Stimulated activated CD4-positive, alpha-beta T cell treated with anti-CD3 and anti-CD28 coated beads, Interleukin-15, amount 100 ng/mL, for 24 hours (primary cell): ENCODE measurements at regions not wholly inside any gene's neighbourhood (a gene's known extent, or its start where the extent isn't known, plus 50 kb on each side); places are given as distances from the start of the nearest gene placed in this dataset.
"Not testable (repeated sequence)": the region's sequence is repeated elsewhere in the genome, so short reads cannot be mapped to it uniquely, and the experiment has no call there.

Experiments
- DNase-seq: peaks from one replicate; pipeline ENCODE4 v3.0.0-alpha.2; 2020

- DNase-seq, result no peak
Measured at GRCh38 chr13:78060966-78061365, 142.3 kb upstream of the EDNRB start.

- not testable (repeated sequence) for DNase-seq
Measured at GRCh38 chr13:78056865-78057264, 138.2 kb upstream of the EDNRB start.

GRCh38 chr13:78054157-78054556 lies 135.5 kb upstream of the EDNRB start:
- DNase-seq, result no peak

- DNase-seq, result no peak
Measured at GRCh38 chr13:78047151-78047550, 128.5 kb upstream of the EDNRB start.

- no peak for DNase-seq
Measured at GRCh38 chr13:78046331-78046730, 127.7 kb upstream of the EDNRB start.

- no peak for DNase-seq
Measured at GRCh38 chr13:78045916-78046315, 127.3 kb upstream of the EDNRB start.

DNA sequence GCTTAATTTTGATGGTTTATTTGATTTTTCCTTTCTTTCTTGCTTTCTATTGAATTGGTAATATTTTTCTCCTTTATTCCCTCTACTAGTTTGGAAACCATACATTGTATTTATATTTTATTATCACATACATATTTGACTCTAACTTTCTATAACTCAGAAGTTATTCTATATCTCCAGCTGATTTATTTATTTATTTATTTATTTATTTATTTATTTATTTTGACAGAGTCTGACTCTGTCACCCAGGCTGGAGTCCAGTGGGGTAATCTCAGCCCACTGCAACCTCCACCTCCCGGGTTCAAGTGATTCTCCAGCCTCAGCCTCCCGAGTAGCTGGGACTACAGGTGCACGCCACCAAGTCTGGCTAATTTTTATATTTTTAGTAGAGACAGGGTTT lies 122.7 kb upstream of the EDNRB start:
- not testable (repeated sequence) for DNase-seq

DNA sequence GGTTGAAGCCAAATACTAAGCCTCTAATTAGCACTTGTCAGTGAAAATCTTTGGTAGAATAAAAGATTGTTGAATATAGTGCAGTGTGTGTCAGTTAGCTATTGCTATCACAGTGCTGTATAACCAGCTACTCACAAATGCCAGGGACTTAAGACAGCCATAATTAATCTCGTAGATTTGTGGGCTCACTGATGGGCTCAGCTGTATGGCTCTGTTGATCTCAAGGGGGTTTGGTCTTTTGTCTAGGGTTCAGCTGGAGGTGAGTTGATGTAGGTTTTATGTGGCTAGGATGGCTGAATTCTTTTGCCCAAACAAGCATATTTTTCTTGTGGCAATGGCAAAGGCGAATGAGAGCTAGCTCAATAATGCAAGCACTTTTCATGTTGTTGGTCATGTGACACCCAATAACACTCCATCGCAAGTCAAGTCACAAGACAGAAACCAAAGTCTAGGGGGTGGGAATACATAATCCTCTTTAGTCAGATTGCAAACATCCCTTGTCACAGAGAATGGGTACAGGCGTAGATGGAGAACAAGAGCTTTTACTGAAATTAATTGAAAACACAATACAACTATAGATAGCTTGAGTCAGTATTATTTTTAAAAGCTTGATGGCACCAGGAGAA lies 121.7 kb upstream of the EDNRB start:
- no peak for DNase-seq

DNA sequence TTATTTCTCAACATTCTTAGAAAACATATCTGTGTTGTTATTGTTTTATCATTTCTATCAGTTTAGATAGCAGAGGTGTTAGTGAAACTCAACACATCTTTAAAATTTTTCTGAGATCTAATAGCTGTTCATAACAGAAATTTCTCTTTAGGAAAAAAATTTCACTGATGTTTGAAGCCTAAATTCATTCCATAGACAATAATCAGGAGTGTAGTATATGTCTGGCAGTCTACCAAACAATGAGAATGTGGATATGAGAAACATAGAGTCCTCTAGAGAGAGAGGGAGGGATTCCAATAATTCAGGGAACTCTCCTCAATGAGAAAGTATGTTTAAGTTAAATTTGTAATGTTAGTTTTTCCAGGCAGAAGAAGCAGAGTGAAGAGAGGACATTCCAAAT lies 118.2 kb upstream of the EDNRB start:
- no peak for DNase-seq

- no peak for DNase-seq
Measured at GRCh38 chr13:78035500-78035899, 116.9 kb upstream of the EDNRB start.

DNA sequence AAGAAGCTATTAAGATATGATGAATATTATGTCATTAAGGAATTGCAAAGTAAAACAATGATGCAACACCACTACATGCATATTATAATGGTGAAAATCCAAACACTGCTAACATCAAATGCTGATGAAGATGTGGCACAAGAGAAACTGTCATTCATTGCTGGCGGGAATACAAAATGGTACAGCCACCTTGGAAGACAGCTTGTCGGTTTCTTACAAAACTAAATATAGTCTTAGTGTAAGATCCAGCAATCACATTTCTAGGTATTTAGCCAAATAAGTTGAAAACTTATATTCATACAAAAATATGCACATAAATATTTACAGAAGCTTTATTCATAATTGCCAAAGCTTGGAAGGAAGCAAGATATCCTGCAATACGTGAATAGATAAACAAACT lies 114.9 kb upstream of the EDNRB start:
- no peak for DNase-seq

GRCh38 chr13:78032132-78032531 lies 113.5 kb upstream of the EDNRB start:
- no peak for DNase-seq

- DNase-seq, result no peak
Measured at GRCh38 chr13:78030341-78030896, 111.8 kb upstream of the EDNRB start.

DNA sequence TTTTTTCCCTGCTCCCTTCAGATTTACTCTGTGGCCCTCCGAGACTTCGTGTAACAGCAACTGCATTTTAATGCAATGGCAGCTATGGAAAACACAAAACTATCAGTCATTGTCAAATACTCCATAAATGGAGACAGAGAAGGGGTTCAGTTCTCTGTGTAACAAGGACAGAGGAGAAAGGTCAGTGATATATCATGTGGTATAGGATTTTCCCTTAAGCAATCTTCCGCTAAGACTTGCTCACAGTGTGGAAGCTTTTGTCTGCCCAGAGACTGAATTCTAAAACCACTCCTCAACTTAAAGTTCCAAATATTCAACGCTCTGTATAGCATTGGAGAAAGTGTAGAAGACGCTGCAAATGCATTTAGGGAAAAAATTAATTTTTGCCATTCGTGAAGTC lies 111.3 kb upstream of the EDNRB start:
- no peak for DNase-seq

- no peak for DNase-seq
Measured at GRCh38 chr13:78028960-78029359, 110.3 kb upstream of the EDNRB start.

DNA sequence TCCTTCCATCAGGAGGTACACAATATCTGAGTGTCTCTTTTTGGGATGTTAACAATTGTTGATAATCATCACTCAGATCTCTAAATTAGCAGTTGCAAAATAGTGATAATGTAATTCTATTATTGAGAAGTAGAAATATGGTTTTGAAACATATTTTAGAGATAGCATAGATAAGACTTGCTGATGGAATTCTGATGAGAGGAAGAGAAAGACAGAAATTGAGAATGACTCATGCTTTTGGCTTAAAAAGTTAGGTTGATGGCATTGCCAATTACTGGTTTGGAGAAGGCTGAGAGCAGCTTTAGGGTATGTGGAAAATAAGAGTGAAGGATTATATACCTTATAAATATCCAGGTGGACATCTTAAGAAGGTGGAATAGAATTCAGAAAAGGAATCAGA lies 106.4 kb upstream of the EDNRB start:
- DNase-seq, result no peak

DNA sequence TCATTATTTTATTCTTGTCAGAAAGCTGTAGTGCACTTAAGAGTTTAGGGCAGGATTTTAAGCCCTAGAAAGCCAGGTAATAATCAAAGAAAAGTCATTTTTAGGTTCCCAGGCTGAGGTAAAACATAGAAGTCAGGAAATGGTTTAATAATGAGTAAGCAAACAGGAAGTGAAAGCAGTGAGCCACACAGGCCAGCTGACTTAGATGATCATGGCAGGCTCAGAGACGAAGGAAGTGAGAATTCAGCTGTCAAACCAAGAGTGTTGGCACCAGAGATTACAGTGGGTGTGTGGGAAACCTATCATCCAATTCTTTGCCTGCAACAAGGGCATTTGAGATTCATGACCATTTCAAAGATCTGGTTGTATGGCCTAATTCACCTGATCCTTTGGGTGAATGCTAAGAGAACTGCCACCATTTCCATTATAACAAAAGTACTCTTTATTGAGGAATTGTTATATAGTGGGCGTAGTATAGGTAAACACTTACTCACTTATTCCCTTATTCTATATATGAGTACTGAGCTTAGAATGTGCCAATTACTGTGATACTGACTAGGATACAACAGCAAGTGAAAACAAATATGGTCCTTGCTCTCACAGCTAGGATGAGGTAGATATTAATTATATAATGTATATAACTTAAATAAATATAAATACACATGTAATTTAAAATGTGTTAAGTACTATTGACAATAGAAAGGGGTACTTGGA lies 103.7 kb upstream of the EDNRB start:
- peak; percentile 45 for DNase-seq

DNA sequence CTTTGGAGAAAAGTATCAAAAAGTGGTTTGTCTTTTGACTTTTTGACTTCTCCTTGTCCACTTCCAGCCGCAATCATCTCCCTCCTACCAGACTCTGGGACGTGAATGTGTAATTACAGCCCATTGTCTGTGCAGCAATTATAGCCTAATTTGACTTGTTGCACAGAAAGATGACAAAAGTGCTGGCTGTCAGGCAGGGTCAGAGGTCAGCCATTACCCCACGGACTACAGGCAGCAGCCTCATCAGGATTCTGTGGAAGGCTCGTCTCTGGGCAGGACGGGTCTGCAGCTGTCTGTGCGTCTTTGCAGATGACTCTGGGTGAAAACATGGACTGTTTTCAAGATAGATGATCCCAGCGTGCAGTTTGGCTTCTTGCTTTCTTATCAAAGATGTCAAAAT lies 102.2 kb upstream of the EDNRB start:
- no peak for DNase-seq

DNA sequence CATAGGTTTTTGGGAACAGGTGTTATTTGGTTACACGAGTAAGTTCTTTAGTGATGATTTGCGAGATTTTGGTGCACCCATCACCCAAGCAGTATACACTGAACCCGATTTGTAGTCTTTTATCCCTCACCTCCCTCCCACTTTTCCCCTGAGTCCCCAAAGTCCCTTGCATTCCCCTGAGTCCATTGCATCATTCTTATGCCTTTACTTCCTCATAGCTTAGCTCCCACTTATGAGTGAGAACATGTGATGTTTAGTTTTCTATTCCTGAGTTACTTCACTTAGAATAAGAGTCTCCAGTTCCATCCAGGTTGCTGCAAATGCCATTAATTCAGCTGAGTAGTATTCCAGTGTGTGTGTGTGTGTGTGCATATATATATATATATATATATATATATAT lies 97.2 kb upstream of the EDNRB start:
- DNase-seq, result no peak

- no peak for DNase-seq
Measured at GRCh38 chr13:78012046-78012445, 93.4 kb upstream of the EDNRB start.

DNA sequence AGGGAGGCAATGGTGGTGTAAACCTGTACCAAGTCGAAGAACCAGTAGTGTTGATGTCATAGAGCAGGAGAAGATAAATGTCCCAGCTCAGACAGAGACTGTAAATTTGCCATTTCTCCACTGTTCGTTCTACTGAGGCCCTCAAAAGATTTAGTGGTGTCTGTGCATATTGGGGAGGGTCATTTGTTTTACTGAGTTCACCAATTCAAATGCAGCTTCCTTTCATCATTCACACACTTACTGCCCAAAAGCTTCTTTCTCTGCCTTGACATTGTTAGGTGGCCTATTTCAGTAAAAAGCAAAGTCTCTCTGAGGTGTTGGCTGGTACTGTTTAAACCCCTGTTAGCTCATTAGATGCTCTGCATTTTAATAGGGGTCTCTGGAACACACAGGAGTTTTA lies 86.2 kb upstream of the EDNRB start:
- no peak for DNase-seq

- no peak for DNase-seq
Measured at GRCh38 chr13:77999746-78000145, 81.1 kb upstream of the EDNRB start.

GRCh38 chr13:77994166-77994565 lies 75.5 kb upstream of the EDNRB start:
- no peak for DNase-seq

GRCh38 chr13:77991003-77991402 lies 72.4 kb upstream of the EDNRB start:
- DNase-seq, result no peak

DNA sequence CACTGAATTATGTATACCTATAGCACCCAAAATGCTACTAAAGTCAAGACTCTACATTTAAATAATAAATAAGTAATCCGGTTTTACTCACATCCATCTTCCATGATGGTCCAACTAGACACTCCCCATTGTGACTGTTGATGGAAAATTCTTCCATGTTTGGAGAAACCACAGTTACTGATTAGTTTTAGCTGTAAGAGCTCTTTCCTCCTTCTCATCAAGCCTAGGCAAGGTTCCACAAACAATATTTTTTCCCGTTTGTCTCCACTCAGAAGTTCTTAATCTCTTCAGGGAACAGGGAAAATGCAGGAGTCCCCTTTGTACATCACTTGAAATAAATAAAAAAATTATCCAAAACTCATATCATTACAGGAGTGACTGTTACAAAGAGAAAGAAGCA lies 70.7 kb upstream of the EDNRB start:
- no peak for DNase-seq
